ENCODE measurements at regions not wholly inside any gene's neighbourhood (a gene's known extent, or its start where the extent isn't known, plus 50 kb on each side); places are given as distances from the start of the nearest gene placed in this dataset.

DNA sequence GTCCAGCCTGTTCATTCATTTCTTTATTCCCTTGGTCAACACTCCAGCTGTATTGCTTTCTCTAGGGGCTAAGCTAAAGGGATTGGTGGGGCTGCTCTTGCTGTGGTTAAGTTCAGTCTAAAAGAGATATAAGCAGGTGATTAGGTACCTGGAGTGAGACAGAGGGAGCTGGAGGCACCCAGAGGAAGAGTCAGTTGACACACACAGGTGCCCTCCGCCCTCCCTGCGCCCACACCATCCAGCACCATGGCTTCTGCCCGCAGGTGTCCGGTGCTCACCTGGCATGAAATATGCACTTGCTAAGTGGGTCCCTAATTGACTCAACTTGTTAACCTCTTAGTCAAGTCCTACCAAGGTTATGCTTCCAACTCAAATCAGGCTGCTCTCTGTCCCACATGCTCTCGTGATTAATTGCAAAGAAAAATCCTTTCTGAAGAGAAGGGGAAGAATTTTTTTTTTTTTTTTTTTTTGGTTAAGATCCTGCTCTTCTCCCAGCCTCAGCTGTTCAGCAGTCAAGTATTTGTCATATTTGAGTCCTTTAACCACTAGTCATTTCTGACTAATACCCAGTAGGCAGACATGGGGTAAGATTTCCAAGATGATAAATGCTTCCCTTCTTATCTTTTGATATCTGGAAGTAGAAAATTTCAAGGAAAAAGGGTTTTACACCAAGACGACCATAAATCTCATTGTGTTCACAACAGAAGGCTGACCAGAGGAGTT, 199.8 kb upstream of the WSCD1 start:
- DNase-seq, result no peak
- ChIA-PET POLR2A (ENCODE audit: unreplicated experiment) (no interaction called here), CTCF (no interaction called here)
- H3K36me3 ChIP-seq (ENCODE audit: low read depth), result no peaks in the 10 kb centered on the region
- no peak overlapping the region for H3K4me2 ChIP-seq
- no peaks in the 10 kb centered on the region; the same call in 1 of the 2 replicates for H4K20me1 ChIP-seq (ENCODE audit: insufficient read depth)
- no peak for TF ChIP-seq EZH2 (IDR thresholded peaks at IDR 0.05; ENCODE audit: low read depth)
- TF ChIP-seq CTCF (conservative IDR thresholded peaks at IDR 0.05), result no peak
- no peak overlapping the region for H3K4me3 ChIP-seq
- H3K9me3 ChIP-seq (ENCODE audit: insufficient read depth, low read depth), result no peaks in the 10 kb centered on the region; the same call in 1 of the 2 replicates
- peaks cover 3% of the 10 kb centered on the region; the same call in 1 of the 2 replicates for H3F3A ChIP-seq (ENCODE audit: insufficient read depth, low read depth)
- no peak overlapping the region for H2AFZ ChIP-seq
- intact Hi-C loops (cut with micrococcal nuclease; ENCODE audit: unreplicated experiment), result no loop called here
- H3K79me2 ChIP-seq (ENCODE audit: low read depth), result no peaks in the 10 kb centered on the region
- H3K4me1 ChIP-seq (replicated peaks; ENCODE audit: insufficient read depth), result no peaks in the 10 kb centered on the region
- peaks cover 84% of the 10 kb centered on the region for H3K27me3 ChIP-seq (ENCODE audit: insufficient read depth, low read depth)
- no peaks in the 10 kb centered on the region for H3K9me2 ChIP-seq (ENCODE audit: insufficient read depth)
- BruUV-seq (replicated peaks), result no TSS peak
- H3K27ac ChIP-seq, result no peak overlapping the region

GRCh38 chr17:5871666-5872065, 198.5 kb upstream of the WSCD1 start:
- no peak overlapping the region for H3K4me3 ChIP-seq
- H3K27me3 ChIP-seq (ENCODE audit: insufficient read depth, low read depth), result peaks cover 81% of the 10 kb centered on the region
- intact Hi-C loops (cut with micrococcal nuclease; ENCODE audit: unreplicated experiment), result no loop called here
- no peaks in the 10 kb centered on the region for H3K36me3 ChIP-seq (ENCODE audit: low read depth)
- H3K79me2 ChIP-seq (ENCODE audit: low read depth), result no peaks in the 10 kb centered on the region
- DNase-seq, result no peak
- H3K27ac ChIP-seq, result no peak overlapping the region
- POLR2A ChIA-PET (ENCODE audit: unreplicated experiment), result no interaction called here
- H4K20me1 ChIP-seq (ENCODE audit: insufficient read depth), result no peaks in the 10 kb centered on the region; the same call in 1 of the 2 replicates
- CTCF ChIA-PET, result no interaction called here
- peaks cover 3% of the 10 kb centered on the region; the same call in 1 of the 2 replicates for H3F3A ChIP-seq (ENCODE audit: insufficient read depth, low read depth)
- H3K4me1 ChIP-seq (replicated peaks; ENCODE audit: insufficient read depth), result no peaks in the 10 kb centered on the region
- BruUV-seq (replicated peaks), result no TSS peak
- no peak overlapping the region for H2AFZ ChIP-seq
- H3K9me2 ChIP-seq (ENCODE audit: insufficient read depth), result no peaks in the 10 kb centered on the region
- no peak for TF ChIP-seq EZH2 (IDR thresholded peaks at IDR 0.05; ENCODE audit: low read depth)
- no peak for TF ChIP-seq CTCF (conservative IDR thresholded peaks at IDR 0.05)
- no peak overlapping the region for H3K4me2 ChIP-seq
- H3K9me3 ChIP-seq (ENCODE audit: insufficient read depth, low read depth), result no peaks in the 10 kb centered on the region; the same call in 1 of the 2 replicates

DNA sequence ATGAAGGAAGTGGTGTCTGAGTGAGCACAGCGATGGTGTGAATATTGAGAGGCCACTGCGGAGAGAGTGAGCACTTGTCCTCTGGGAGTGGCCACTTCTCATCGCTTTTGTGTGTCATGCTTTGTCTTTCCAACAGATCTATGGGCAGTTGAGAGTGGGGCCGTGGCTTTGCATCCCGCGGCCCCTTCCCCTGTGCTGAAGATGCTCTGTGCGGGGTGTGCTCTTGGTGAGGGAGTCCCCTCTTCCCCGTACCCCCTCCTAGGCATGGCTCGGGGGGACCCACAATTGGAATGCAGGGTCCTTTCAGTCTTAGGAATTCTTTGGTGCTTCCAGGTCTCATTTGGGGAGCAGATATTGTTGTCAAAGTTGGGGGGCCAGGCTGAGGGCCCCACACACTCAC, 197.3 kb upstream of the WSCD1 start:
- ChIA-PET CTCF (no interaction called here), POLR2A (ENCODE audit: unreplicated experiment) (no interaction called here)
- TF ChIP-seq CTCF (conservative IDR thresholded peaks at IDR 0.05), result no peak
- TF ChIP-seq EZH2 (IDR thresholded peaks at IDR 0.05; ENCODE audit: low read depth), result no peak
- H3K27me3 ChIP-seq (ENCODE audit: insufficient read depth, low read depth), result peaks cover 79% of the 10 kb centered on the region
- no peaks in the 10 kb centered on the region for H3K9me2 ChIP-seq (ENCODE audit: insufficient read depth)
- intact Hi-C loops (cut with micrococcal nuclease; ENCODE audit: unreplicated experiment), result no loop called here
- peaks cover 3% of the 10 kb centered on the region; the same call in 1 of the 2 replicates for H3F3A ChIP-seq (ENCODE audit: insufficient read depth, low read depth)
- BruUV-seq (replicated peaks), result no TSS peak
- no peaks in the 10 kb centered on the region; the same call in 1 of the 2 replicates for H4K20me1 ChIP-seq (ENCODE audit: insufficient read depth)
- no peak overlapping the region for H2AFZ ChIP-seq
- no peak overlapping the region for H3K4me3 ChIP-seq
- no peaks in the 10 kb centered on the region for H3K9me3 ChIP-seq (ENCODE audit: insufficient read depth, low read depth)
- no peak overlapping the region for H3K27ac ChIP-seq
- DNase-seq, result no peak
- no peaks in the 10 kb centered on the region for H3K36me3 ChIP-seq (ENCODE audit: low read depth)
- H3K79me2 ChIP-seq (ENCODE audit: low read depth), result no peaks in the 10 kb centered on the region
- H3K4me1 ChIP-seq (replicated peaks; ENCODE audit: insufficient read depth), result no peaks in the 10 kb centered on the region
- no peak overlapping the region for H3K4me2 ChIP-seq
